K562 (cell line): ENCODE measurements at regions not wholly inside any gene's neighbourhood (a gene's known extent, or its start where the extent isn't known, plus 50 kb on each side); places are given as distances from the start of the nearest gene placed in this dataset.

Source experiments
- ATAC-seq: fragments of 200-7000 bp; cut with Tn5 transposase; 3 replicates; pipeline ENCODE4 v1.9.1; 2020; ENCODE audit warnings: moderate library complexity
- BruUV-seq: library from RNA; stranded (reverse); fragments of 400-500 nt; replicated peaks from 2 replicates; lab custom pipeline; 2021; lab: Mats Ljungman, UMichigan
- CTCF ChIA-PET: fragments of 300-600 bp; formaldehyde crosslinking; extraction: SDS; loops from one replicate; lab custom pipeline; 2021; ENCODE audit warnings: low intra/inter-chr PET ratio; lab: Yijun Ruan, JAX
- POLR2A ChIA-PET: fragments of 300-600, 350-650 bp; sonication (Branson Sonifier 250); formaldehyde crosslinking; extraction: SDS; loops from one replicate; lab custom pipeline; 2021; ENCODE audit warnings: antibody characterized with exemption, inconsistent platforms; lab: Yijun Ruan, JAX
- DNase-seq, 4 experiments: peaks; one replicate each; pipeline versions ENCODE4 v3.0.0 to v3.0.0-alpha.2; 2011 to 2018; ENCODE audit warnings: low spot score in 3 of 4, mixed read lengths in 3 of 4; ENCODE audit errors: extremely low read depth in 1 of 4
- FAIRE-seq: peaks from 2 replicates; lab custom pipeline; 2011; peaks lifted over from hg19 to GRCh38; lab: Jason Lieb, UNC
- H2AFZ ChIP-seq: 2 replicates; pipeline ENCODE4 v1.6.0; 2011; ENCODE audit warnings: low read depth, low read length, control low read depth, inconsistent platforms
- H3K27ac ChIP-seq: fragments of 200-600 bp; 3 replicates; pipeline ENCODE4 v1.8.0; 2011; ENCODE audit warnings: low read depth, mild to moderate bottlenecking, control low read depth, inconsistent platforms, low read length, moderate library complexity, mixed read lengths; ENCODE audit errors: extremely low read depth
- H3K27me3 ChIP-seq, 2 experiments: fragments of 300-600 bp in 1 of 2; 2 replicates in 1 of 2; 3 replicates in 1 of 2; pipeline versions ENCODE4 v1.6.0 to v1.8.0; 2011; ENCODE audit warnings: inconsistent platforms in 2 of 2, low read length in 2 of 2, mild to moderate bottlenecking in 1 of 2, mixed read lengths in 1 of 2, moderate library complexity in 1 of 2; ENCODE audit not compliant: control insufficient read depth in 2 of 2, insufficient read depth in 2 of 2
- H3K36me3 ChIP-seq: fragments of 300-600 bp; 3 replicates; pipeline ENCODE4 v1.8.0; 2011; ENCODE audit warnings: mild to moderate bottlenecking, low read length, inconsistent platforms; ENCODE audit not compliant: control insufficient read depth, insufficient read depth
- H3K4me1 ChIP-seq, 2 experiments: fragments of 200-600 bp in 1 of 2; replicated peaks in 1 of 2; 2 replicates in 1 of 2; 3 replicates in 1 of 2; pipeline versions ENCODE4 v1.5.1 to v1.8.0; 2011; ENCODE audit warnings: inconsistent platforms in 2 of 2, low read length in 2 of 2, mild to moderate bottlenecking in 1 of 2, mixed read lengths in 1 of 2, moderate library complexity in 1 of 2; ENCODE audit not compliant: control insufficient read depth in 2 of 2, insufficient read depth in 2 of 2
- H3K4me2 ChIP-seq: 2 replicates; pipeline ENCODE4 v1.6.1; 2011; ENCODE audit warnings: low read length, control low read depth, inconsistent platforms, mixed read lengths; ENCODE audit not compliant: insufficient read depth
- H3K4me3 ChIP-seq: fragments of 200-600 bp; sonication (generic), shearing (Covaris generic); 2 replicates; pipeline ENCODE4 v1.5.1; 2016; ENCODE audit warnings: control low read depth, inconsistent platforms
- H3K79me2 ChIP-seq: fragments of 200-600 bp; 3 replicates; pipeline ENCODE4 v1.8.0; 2011; ENCODE audit warnings: low read length, inconsistent platforms; ENCODE audit not compliant: control insufficient read depth, insufficient read depth
- H3K9ac ChIP-seq, 2 experiments: 2 replicates each; pipeline versions ENCODE4 v1.6.0 to v1.6.1; 2011; ENCODE audit warnings: low read depth in 2 of 2, low read length in 2 of 2, control low read depth in 1 of 2, inconsistent platforms in 1 of 2, mild to moderate bottlenecking in 1 of 2, mixed read lengths in 1 of 2; ENCODE audit not compliant: insufficient read depth in 1 of 2
- H3K9me1 ChIP-seq: one replicate; pipeline ENCODE4 v1.6.0; 2011; ENCODE audit warnings: inconsistent platforms, mild to moderate bottlenecking, low read length, moderate library complexity; ENCODE audit not compliant: control insufficient read depth, insufficient read depth
- H3K9me3 ChIP-seq: replicated peaks from 2 replicates; pipeline ENCODE4 v1.5.1; 2011; ENCODE audit warnings: low read depth, low read length, inconsistent platforms; ENCODE audit not compliant: control insufficient read depth, insufficient read depth
- H4K20me1 ChIP-seq: replicated peaks from 2 replicates; pipeline ENCODE4 v1.6.1; 2011; ENCODE audit warnings: low read length, inconsistent platforms, mixed read lengths; ENCODE audit not compliant: control insufficient read depth, insufficient read depth
- BRF2 ChIP-seq: IDR thresholded peaks from 3 replicates; pipeline ENCODE4 v1.6.1; 2011; ENCODE audit warnings: borderline replicate concordance, mild to moderate bottlenecking; ENCODE audit not compliant: insufficient read length, insufficient read depth
- MEF2A ChIP-seq: IDR thresholded peaks from 2 replicates; pipeline ENCODE4 v1.6.1; 2011; ENCODE audit warnings: low read depth, mild to moderate bottlenecking, low read length, moderate library complexity; ENCODE audit not compliant: control insufficient read depth
- NCOR1 ChIP-seq: fragments of 450-650 bp; IDR thresholded peaks from 2 replicates; pipeline ENCODE4 v1.6.1; 2016; ENCODE audit warnings: mild to moderate bottlenecking, moderate library complexity
- PURB ChIP-seq: sonication (generic); formaldehyde crosslinking; IDR thresholded peaks from 2 replicates; pipeline ENCODE4 v1.9.0; 2021; ENCODE audit warnings: low read depth, mild to moderate bottlenecking, missing genetic modification reagents
- SMARCB1 ChIP-seq: IDR thresholded peaks from 2 replicates; pipeline ENCODE4 v1.6.1; 2011; ENCODE audit warnings: improper control_type of control experiment, low read depth; ENCODE audit not compliant: insufficient read length
- TFAP4 ChIP-seq: sonication (generic); formaldehyde crosslinking; IDR thresholded peaks from 2 replicates; pipeline ENCODE4 v1.8.0; 2022; ENCODE audit warnings: missing genetic modification reagents, mild to moderate bottlenecking, moderate library complexity, borderline replicate concordance
- U2AF2 ChIP-seq: fragments of 200-400 bp; formaldehyde crosslinking; optimal IDR thresholded peaks from 2 replicates; pipeline ENCODE3; 2017; ENCODE audit warnings: low read depth, mild to moderate bottlenecking, low read length
- ZNF174 ChIP-seq: fragments of 250-450 bp; sonication (Bioruptor Pico); IDR thresholded peaks from 2 replicates; pipeline ENCODE4 v1.4.0; 2020; ENCODE audit warnings: mild to moderate bottlenecking
- ZNF444 ChIP-seq: fragments of 250-450 bp; sonication (Bioruptor Pico); IDR thresholded peaks from 2 replicates; pipeline ENCODE4 v1.4.0; 2020; ENCODE audit warnings: mild to moderate bottlenecking, moderate library complexity
- ZNF76 ChIP-seq: fragments of 250-450 bp; sonication (Bioruptor Pico); IDR thresholded peaks from 2 replicates; pipeline ENCODE4 v1.4.0; 2020; ENCODE audit warnings: mild to moderate bottlenecking, moderate library complexity, borderline replicate concordance
- WGBS: fragments of 100-300 bp; shearing (Covaris generic); methylation state at CpG from one replicate; pipeline ENCODE4 v1.1.6; 2016; ENCODE audit warnings: low coverage, mixed read lengths; ENCODE audit not compliant: insufficient coverage; ENCODE audit errors: missing lambda C conversion rate; 5-methylcytosine and 5-hydroxymethylcytosine counted together
- in situ Hi-C: fragments of 300-500 bp; cut with MboI; formaldehyde crosslinking; loops from 4 replicates; pipeline ENCODE4 v1.15.0; 2018; ENCODE audit warnings: inconsistent platforms, mixed read lengths
- intact Hi-C: fragments of 100-400 bp; cut with micrococcal nuclease; formaldehyde crosslinking; loops from 2 replicates; pipeline ENCODE4 v1.14.2; 2022
- TF ChIP-seq, protein P1 (sequence below): sonication (generic); formaldehyde crosslinking; IDR thresholded peaks from 2 replicates; pipeline ENCODE4 v1.8.0; 2022; ENCODE audit warnings: mild to moderate bottlenecking, low read depth, missing genetic modification reagents
- TF ChIP-seq, protein P2 (sequence below), 2 experiments: fragments of 150-350 bp in 1 of 2; IDR thresholded peaks; 2 replicates each; pipeline ENCODE4 v1.6.1; 2012 to 2016; ENCODE audit warnings: low read depth in 2 of 2, low read length in 2 of 2, mild to moderate bottlenecking in 1 of 2, moderate library complexity in 1 of 2

DNA sequence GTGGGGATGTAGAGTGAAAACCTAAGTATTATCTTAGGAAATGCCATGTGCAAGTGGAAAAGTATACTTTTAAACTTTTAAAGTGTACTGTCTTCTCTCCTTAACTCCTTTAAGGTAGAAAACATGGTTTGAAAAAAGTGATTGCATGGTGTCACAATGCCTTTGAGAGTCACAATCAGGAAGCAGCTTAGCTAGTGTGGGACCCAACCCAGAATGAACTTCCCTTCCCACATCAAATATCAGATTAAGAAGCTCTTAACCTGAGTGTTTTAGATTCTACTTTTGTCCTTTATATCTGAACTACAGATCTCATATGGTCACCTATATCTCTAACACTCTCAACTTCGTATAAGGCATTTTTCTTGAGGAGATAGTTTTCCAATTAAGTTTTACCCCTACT lies 266.6 kb downstream of the KDM5D start:
- no peak overlapping the region for H3K4me2 ChIP-seq
- in situ Hi-C loops: no loop called here
- H3K79me2 ChIP-seq: no peaks in the 10 kb centered on the region
- no peak overlapping the region for H2AFZ ChIP-seq
- intact Hi-C loops: no loop called here
- H3K9me1 ChIP-seq: no peaks in the 10 kb centered on the region
- H3K27ac ChIP-seq: no peak overlapping the region
- no peaks in the 10 kb centered on the region for H3K27me3 ChIP-seq
- no peaks in the 10 kb centered on the region for H3K36me3 ChIP-seq
- H4K20me1 ChIP-seq: no peaks in the 10 kb centered on the region
- DNase-seq (no peak), FAIRE-seq (no peak), ATAC-seq (no peak)
- ChIA-PET CTCF (no interaction called here), POLR2A (no interaction called here)
- BruUV-seq: no TSS peak
- H3K9ac ChIP-seq: no peak overlapping the region
- no peaks in the 10 kb centered on the region for H3K4me1 ChIP-seq
- no peaks in the 10 kb centered on the region for H3K9me3 ChIP-seq
- no CpG with 5 or more reads among the region's 1 CpG for WGBS
- H3K4me3 ChIP-seq: no peak overlapping the region
- TF ChIP-seq MEF2A (no peak), U2AF2 (no peak), BRF2 (no peak), ZNF174 (no peak), NCOR1 (no peak), ZNF76 (CRISPR knock-in tag) (no peak), SMARCB1 (no peak), TFAP4 (CRISPR knock-in tag) (no peak), PURB (CRISPR knock-in tag) (no peak), ZNF444 (CRISPR knock-in tag) (no peak)
- TF ChIP-seq, protein P1, sequence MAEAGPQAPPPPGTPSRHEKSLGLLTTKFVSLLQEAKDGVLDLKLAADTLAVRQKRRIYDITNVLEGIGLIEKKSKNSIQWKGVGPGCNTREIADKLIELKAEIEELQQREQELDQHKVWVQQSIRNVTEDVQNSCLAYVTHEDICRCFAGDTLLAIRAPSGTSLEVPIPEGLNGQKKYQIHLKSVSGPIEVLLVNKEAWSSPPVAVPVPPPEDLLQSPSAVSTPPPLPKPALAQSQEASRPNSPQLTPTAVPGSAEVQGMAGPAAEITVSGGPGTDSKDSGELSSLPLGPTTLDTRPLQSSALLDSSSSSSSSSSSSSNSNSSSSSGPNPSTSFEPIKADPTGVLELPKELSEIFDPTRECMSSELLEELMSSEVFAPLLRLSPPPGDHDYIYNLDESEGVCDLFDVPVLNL (CRISPR knock-in tag): no peak
- TF ChIP-seq, protein P2, sequence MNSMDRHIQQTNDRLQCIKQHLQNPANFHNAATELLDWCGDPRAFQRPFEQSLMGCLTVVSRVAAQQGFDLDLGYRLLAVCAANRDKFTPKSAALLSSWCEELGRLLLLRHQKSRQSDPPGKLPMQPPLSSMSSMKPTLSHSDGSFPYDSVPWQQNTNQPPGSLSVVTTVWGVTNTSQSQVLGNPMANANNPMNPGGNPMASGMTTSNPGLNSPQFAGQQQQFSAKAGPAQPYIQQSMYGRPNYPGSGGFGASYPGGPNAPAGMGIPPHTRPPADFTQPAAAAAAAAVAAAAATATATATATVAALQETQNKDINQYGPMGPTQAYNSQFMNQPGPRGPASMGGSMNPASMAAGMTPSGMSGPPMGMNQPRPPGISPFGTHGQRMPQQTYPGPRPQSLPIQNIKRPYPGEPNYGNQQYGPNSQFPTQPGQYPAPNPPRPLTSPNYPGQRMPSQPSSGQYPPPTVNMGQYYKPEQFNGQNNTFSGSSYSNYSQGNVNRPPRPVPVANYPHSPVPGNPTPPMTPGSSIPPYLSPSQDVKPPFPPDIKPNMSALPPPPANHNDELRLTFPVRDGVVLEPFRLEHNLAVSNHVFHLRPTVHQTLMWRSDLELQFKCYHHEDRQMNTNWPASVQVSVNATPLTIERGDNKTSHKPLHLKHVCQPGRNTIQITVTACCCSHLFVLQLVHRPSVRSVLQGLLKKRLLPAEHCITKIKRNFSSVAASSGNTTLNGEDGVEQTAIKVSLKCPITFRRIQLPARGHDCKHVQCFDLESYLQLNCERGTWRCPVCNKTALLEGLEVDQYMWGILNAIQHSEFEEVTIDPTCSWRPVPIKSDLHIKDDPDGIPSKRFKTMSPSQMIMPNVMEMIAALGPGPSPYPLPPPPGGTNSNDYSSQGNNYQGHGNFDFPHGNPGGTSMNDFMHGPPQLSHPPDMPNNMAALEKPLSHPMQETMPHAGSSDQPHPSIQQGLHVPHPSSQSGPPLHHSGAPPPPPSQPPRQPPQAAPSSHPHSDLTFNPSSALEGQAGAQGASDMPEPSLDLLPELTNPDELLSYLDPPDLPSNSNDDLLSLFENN (IDR thresholded peaks at IDR 0.05; ENCODE audit: low read depth in 2 of 2, low read length in 2 of 2): no peak
